Erythroblast (primary cell): ENCODE measurements at regions not wholly inside any gene's neighbourhood (a gene's known extent, or its start where the extent isn't known, plus 50 kb on each side); places are given as distances from the start of the nearest gene placed in this dataset.

Source experiments
- DNase-seq, 2 experiments: peaks; one replicate each; lab custom pipeline; 2025; lab: John Stamatoyannopoulos, UW
- GATA1 ChIP-seq: IDR thresholded peaks from 2 replicates; pipeline ENCODE4 v1.6.1; 2011; ENCODE audit warnings: low read depth, mild to moderate bottlenecking, control low read depth, low read length, moderate library complexity
- POLR2A ChIP-seq: IDR thresholded peaks from 2 replicates; pipeline ENCODE4 v1.6.1; 2011; ENCODE audit warnings: mild to moderate bottlenecking, low read length

DNA sequence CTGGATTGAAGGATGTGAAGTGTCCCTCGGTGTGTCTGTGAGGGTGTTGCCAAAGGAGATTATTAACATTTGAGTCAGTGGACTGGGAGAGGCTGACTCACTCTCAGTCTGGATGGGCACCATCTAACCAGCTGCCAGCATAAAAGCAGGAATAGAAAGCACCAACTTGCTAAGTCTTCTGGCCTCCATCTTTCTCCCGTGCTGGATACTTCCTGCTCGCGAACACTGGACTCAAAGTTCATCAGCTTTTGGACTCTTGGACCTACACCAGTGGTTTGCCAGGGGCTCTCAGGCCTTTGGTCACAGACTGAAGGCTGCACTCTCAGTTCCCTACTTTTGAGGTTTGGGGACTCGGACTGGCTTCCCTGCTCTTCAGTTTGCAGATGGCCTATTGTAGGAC is 220.3 kb upstream of the LRFN2 start:
- DNase-seq: no peak
- TF ChIP-seq GATA1 (no peak), POLR2A (no peak)

DNA sequence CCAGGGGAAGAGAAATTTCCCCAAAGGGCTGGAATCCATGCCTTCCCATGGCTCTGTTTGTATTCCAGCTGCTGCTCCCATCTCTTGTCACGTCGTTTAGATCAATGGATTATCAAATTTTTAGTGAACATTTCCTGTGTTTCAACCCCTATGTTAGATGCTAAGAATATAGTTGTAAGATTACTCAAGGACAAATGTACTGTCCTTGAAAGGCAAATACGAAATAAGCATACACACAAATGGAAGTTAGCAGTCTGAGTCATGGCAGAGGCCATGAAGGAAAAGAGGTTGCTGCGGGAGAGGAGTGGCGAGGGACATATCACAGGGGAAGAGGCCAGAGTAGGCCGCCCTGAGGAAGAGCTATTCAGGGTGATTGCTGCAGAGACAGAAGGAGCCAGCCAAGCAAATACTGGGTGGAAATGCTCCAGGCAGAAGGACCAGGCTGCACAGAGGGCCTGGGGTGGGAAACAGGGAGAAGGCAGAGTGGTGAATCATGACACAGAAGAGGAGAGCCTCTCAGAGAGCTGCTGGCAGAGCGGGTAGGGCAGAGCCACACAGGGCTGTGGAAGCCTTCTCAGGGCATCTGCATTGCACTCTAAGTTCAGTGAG is 219.2 kb upstream of the LRFN2 start:
- DNase-seq: no peak

GRCh38 chr6:40805336-40805735 is 218.2 kb upstream of the LRFN2 start:
- no peak for DNase-seq
- TF ChIP-seq POLR2A (no peak), GATA1 (no peak)

More for the DNA sequence above, 219.2 kb upstream of the LRFN2 start:
- TF ChIP-seq GATA1 (no peak), POLR2A (no peak)

GRCh38 chr6:40804905-40805304 is 217.7 kb upstream of the LRFN2 start:
- no peak for TF ChIP-seq POLR2A
- TF ChIP-seq GATA1: no peak

GRCh38 chr6:40803897-40804702 is 216.9 kb upstream of the LRFN2 start:
- TF ChIP-seq GATA1 (no peak), POLR2A (no peak)
- no peak for DNase-seq

More at GRCh38 chr6:40804905-40805304, 217.7 kb upstream of the LRFN2 start:
- peak in 1 of 2 experiments; percentile 8 for DNase-seq

GRCh38 chr6:40802481-40802880 is 215.3 kb upstream of the LRFN2 start:
- TF ChIP-seq GATA1 (no peak), POLR2A (no peak)
- DNase-seq: no peak

DNA sequence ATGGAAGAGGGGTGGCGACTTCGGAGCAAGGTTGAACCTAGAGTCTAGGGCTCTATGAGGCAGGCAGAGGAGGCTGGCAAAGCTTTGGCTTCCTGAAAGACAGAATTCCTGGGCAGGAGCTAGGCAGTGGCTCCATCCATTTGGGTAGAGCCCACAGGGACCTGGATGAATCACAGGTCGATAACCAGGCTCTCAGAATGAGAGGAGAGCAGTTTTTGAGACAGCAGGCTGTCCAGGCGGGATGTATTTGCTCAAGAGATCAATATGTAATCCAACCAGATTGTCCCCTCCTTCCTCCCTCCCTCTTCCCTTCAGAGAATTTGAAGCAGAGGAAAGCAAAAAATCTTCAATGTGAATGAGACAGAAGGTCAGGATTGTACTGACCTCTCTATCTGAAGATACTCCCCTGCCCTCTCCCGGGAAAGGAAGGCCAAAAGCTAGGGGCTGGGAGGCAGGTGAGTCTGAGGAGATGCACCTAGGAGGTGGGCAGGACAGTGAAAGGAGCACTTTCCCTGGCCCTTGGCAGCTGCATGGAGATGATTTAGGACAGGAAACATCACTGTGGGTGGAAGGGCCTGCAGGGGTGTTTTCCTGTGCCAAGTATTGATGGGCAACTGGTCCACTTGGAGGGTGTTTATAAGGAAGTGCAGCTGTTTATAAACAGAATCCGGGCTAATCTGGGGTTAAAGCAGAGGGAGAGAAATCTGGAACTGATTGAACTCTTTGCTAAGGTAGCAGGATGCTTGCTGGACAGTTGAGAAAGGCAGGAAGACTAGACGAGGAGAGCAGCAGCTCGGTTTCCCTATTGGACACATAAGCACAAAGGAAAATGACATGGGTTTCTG is 212.4 kb upstream of the LRFN2 start:
- no peak for DNase-seq
- TF ChIP-seq GATA1: no peak
- TF ChIP-seq POLR2A: no peak

- no peak for DNase-seq
- TF ChIP-seq GATA1 (no peak), POLR2A (no peak)
Measured at GRCh38 chr6:40798069-40798770, 211.1 kb upstream of the LRFN2 start.

DNA sequence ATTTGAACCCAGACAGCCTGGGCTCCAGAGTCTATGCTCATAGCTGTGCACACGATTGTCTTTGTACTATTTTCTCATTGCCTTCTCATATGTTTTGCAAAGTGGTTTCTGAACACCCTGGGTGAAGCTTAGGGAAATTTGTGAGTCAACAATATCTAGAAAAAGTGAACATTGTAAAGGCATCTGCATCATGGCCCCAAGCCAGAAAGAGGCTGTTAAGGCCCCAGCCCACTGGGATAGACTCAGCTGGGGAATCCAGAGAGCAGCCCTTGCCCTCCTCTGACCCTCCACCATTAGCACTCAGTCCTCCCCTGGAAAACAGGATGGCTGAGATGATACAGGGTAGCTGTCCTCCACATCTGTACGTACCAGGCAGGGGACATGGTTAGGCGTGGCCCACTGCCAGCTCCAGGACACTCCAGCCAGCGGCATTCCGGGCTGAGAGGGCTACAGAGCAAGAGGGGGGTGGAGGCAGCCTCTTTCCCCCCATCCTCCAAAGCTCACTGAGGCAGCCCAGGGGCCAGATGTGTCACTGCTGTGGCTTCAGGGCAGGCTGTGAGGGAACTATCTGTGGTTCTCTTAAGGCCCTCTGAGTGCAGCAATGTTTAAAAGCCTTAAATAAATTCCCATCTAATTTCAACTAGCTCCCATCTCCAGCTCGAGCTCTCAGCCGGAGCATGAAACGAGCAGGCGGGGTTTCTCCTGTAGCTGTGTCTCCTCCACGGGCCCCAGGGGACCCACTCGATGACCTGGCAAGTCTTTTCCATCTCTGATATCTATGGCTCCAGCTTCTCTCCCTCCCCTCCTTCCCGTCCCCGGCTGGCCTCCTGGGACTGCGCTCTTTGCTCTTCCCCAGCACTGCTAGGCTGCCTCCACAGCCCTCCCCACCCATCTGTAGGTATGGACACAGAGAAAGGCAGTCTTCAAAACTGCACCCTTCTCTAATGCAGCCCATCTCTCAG is 209.4 kb upstream of the LRFN2 start:
- TF ChIP-seq GATA1 (no peak), POLR2A (no peak)
- no peak for DNase-seq

GRCh38 chr6:40794586-40794985 is 207.4 kb upstream of the LRFN2 start:
- TF ChIP-seq POLR2A (no peak), GATA1 (no peak)
- DNase-seq: no peak

GRCh38 chr6:40792183-40792582 is 205.0 kb upstream of the LRFN2 start:
- no peak for DNase-seq
- TF ChIP-seq POLR2A: no peak
- no peak for TF ChIP-seq GATA1

GRCh38 chr6:40791004-40791403 is 203.8 kb upstream of the LRFN2 start:
- DNase-seq: peak; percentile 45 to 72
- TF ChIP-seq GATA1: no peak
- no peak for TF ChIP-seq POLR2A
